ENCODE measurements at regions not wholly inside any gene's neighbourhood (a gene's known extent, or its start where the extent isn't known, plus 50 kb on each side); places are given as distances from the start of the nearest gene placed in this dataset.
A peak's percentile ranks its signal among the peaks of the same experiment; 100 is the strongest.

- POLR2A ChIA-PET, result interaction anchor here (0.8 to 17.4 kb wide), 14 partner anchors 14 to 480 kb away, joined by 3 to 555 read pairs (median 7); partner anchors contain the start of genes CST3, GZF1 and NXT1
- Mint-ChIP-seq H3K4me3 (ENCODE audit: unreplicated experiment) (no peak overlapping the region), H3K27ac (ENCODE audit: low read depth, unreplicated experiment) (peak overlapping the region; percentile 99), H3K4me1 (ENCODE audit: insufficient read depth, unreplicated experiment) (peaks cover 75% of the 10 kb centered on the region), H3K27me3 (ENCODE audit: insufficient read depth, unreplicated experiment) (no peaks in the 10 kb centered on the region), H3K9me3 (ENCODE audit: unreplicated experiment) (no peaks in the 10 kb centered on the region), H3K36me3 (ENCODE audit: insufficient read depth, unreplicated experiment) (no peaks in the 10 kb centered on the region)
- CTCF ChIA-PET, result interaction anchor here (0.9 to 7.2 kb wide), 5 partner anchors 8 to 106 kb away, joined by 3 to 66 read pairs (median 4); no protein-coding TSS in a partner anchor
- TSS peak; percentile 26 for BruUV-seq (replicated peaks)
- intact Hi-C loops (cut with micrococcal nuclease), result loop anchor here (2.0 to 5.0 kb wide), 2 partner anchors 14 to 80 kb away; no protein-coding TSS in a partner anchor
- TF ChIP-seq, protein P1, sequence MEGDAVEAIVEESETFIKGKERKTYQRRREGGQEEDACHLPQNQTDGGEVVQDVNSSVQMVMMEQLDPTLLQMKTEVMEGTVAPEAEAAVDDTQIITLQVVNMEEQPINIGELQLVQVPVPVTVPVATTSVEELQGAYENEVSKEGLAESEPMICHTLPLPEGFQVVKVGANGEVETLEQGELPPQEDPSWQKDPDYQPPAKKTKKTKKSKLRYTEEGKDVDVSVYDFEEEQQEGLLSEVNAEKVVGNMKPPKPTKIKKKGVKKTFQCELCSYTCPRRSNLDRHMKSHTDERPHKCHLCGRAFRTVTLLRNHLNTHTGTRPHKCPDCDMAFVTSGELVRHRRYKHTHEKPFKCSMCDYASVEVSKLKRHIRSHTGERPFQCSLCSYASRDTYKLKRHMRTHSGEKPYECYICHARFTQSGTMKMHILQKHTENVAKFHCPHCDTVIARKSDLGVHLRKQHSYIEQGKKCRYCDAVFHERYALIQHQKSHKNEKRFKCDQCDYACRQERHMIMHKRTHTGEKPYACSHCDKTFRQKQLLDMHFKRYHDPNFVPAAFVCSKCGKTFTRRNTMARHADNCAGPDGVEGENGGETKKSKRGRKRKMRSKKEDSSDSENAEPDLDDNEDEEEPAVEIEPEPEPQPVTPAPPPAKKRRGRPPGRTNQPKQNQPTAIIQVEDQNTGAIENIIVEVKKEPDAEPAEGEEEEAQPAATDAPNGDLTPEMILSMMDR (IDR thresholded peaks at IDR 0.05; ENCODE audit: unreplicated experiment), result no peak
- DNase-seq (ENCODE audit: unreplicated experiment), result no peak
Observed at GRCh38 chr20:23156842-23157423, 70.8 kb upstream of the CD93 start.

GRCh38 chr20:23156170-23156841 lies 70.2 kb upstream of the CD93 start:
- H3K9me3 Mint-ChIP-seq (ENCODE audit: unreplicated experiment), result no peaks in the 10 kb centered on the region
- CTCF ChIA-PET, result interaction anchor here (0.9 to 7.2 kb wide), 6 partner anchors 13 to 167 kb away, joined by 3 to 66 read pairs (median 4); no protein-coding TSS in a partner anchor
- no peak overlapping the region for H3K4me3 Mint-ChIP-seq (ENCODE audit: unreplicated experiment)
- peaks cover 70% of the 10 kb centered on the region for H3K4me1 Mint-ChIP-seq (ENCODE audit: insufficient read depth, unreplicated experiment)
- intact Hi-C loops (cut with micrococcal nuclease), result loop anchor here (2.0 to 5.0 kb wide), 2 partner anchors 14 to 81 kb away; no protein-coding TSS in a partner anchor
- BruUV-seq (replicated peaks), result TSS peak; percentile 7
- H3K36me3 Mint-ChIP-seq (ENCODE audit: insufficient read depth, unreplicated experiment), result no peaks in the 10 kb centered on the region
- H3K27ac Mint-ChIP-seq (ENCODE audit: low read depth, unreplicated experiment), result peak overlapping the region; percentile 99
- POLR2A ChIA-PET, result interaction anchor here (0.6 to 17.4 kb wide), 14 partner anchors 11 to 380 kb away, joined by 3 to 555 read pairs (median 7); partner anchors contain the start of genes GZF1, NXT1 and THBD
- H3K27me3 Mint-ChIP-seq (ENCODE audit: insufficient read depth, unreplicated experiment), result no peaks in the 10 kb centered on the region
- TF ChIP-seq, protein P1 (IDR thresholded peaks at IDR 0.05; ENCODE audit: unreplicated experiment), result no peak
- peak; percentile 93 for DNase-seq (ENCODE audit: unreplicated experiment)

GRCh38 chr20:23155141-23155590 lies 69.0 kb upstream of the CD93 start:
- H3K4me1 Mint-ChIP-seq (ENCODE audit: insufficient read depth, unreplicated experiment), result peaks cover 58% of the 10 kb centered on the region
- H3K27me3 Mint-ChIP-seq (ENCODE audit: insufficient read depth, unreplicated experiment), result no peaks in the 10 kb centered on the region
- peak overlapping the region; percentile 61 for H3K4me3 Mint-ChIP-seq (ENCODE audit: unreplicated experiment)
- ChIA-PET CTCF (interaction anchor here (0.7 to 7.2 kb wide), 5 partner anchors 11 to 463 kb away, joined by 3 to 66 read pairs (median 6); no protein-coding TSS in a partner anchor), POLR2A (interaction anchor here (0.6 to 17.4 kb wide), 14 partner anchors 13 to 866 kb away, joined by 3 to 555 read pairs (median 4); partner anchors contain the start of genes NAPB, NXT1 and THBD)
- intact Hi-C loops (cut with micrococcal nuclease), result loop anchor here (5.0 kb wide), 1 partner anchor 82 kb away; no protein-coding TSS in a partner anchor
- DNase-seq (ENCODE audit: unreplicated experiment), result peak; percentile 94
- H3K36me3 Mint-ChIP-seq (ENCODE audit: insufficient read depth, unreplicated experiment), result no peaks in the 10 kb centered on the region
- TF ChIP-seq, protein P1 (IDR thresholded peaks at IDR 0.05; ENCODE audit: unreplicated experiment), result no peak
- H3K9me3 Mint-ChIP-seq (ENCODE audit: unreplicated experiment), result no peaks in the 10 kb centered on the region
- no TSS peak for BruUV-seq (replicated peaks)
- peak overlapping the region; percentile 99 for H3K27ac Mint-ChIP-seq (ENCODE audit: low read depth, unreplicated experiment)
